GM03348 (cell line): ENCODE measurements at regions not wholly inside any gene's neighbourhood (a gene's known extent, or its start where the extent isn't known, plus 50 kb on each side); places are given as distances from the start of the nearest gene placed in this dataset.
"Not testable (repeated sequence)": the region's sequence is repeated elsewhere in the genome, so short reads cannot be mapped to it uniquely, and the experiment has no call there.

Experiments used
- DNase-seq: peaks from one replicate; pipeline ENCODE4 v3.0.0; 2012; ENCODE audit warnings: low spot score

GRCh38 chr6:146985966-146986365 is 218.3 kb upstream of the STXBP5 start:
- DNase-seq = no peak

GRCh38 chr6:146987938-146988337 is 216.3 kb upstream of the STXBP5 start:
- not testable (repeated sequence) for DNase-seq

GRCh38 chr6:146989860-146990259 is 214.4 kb upstream of the STXBP5 start:
- DNase-seq = no peak

- peak; percentile 15 for DNase-seq
Measured at GRCh38 chr6:146990284-146990683, 213.9 kb upstream of the STXBP5 start.

GRCh38 chr6:146990821-146991798 is 213.1 kb upstream of the STXBP5 start:
- DNase-seq = peak; percentile 14

- peak; percentile 33 for DNase-seq
Measured at GRCh38 chr6:146997062-146997461, 207.2 kb upstream of the STXBP5 start.

- no peak for DNase-seq
Measured at GRCh38 chr6:146999766-147000165, 204.5 kb upstream of the STXBP5 start.

GRCh38 chr6:147000545-147001488 is 203.4 kb upstream of the STXBP5 start:
- peak; percentile 63 for DNase-seq

GRCh38 chr6:147001621-147002020 is 202.6 kb upstream of the STXBP5 start:
- peak; percentile 31 for DNase-seq

GRCh38 chr6:147003186-147003585 is 201.0 kb upstream of the STXBP5 start:
- no peak for DNase-seq

- no peak for DNase-seq
Measured at GRCh38 chr6:147005499-147005898, 198.7 kb upstream of the STXBP5 start.

- DNase-seq = no peak
Measured at GRCh38 chr6:147007441-147007840, 196.8 kb upstream of the STXBP5 start.

GRCh38 chr6:147009358-147009757 is 194.9 kb upstream of the STXBP5 start:
- no peak for DNase-seq

GRCh38 chr6:147015674-147016073 is 188.5 kb upstream of the STXBP5 start:
- DNase-seq = no peak

GRCh38 chr6:147016440-147016839 is 187.8 kb upstream of the STXBP5 start:
- DNase-seq = no peak

GRCh38 chr6:147017153-147017552 is 187.1 kb upstream of the STXBP5 start:
- DNase-seq = no peak

- DNase-seq = no peak
Measured at GRCh38 chr6:147019001-147019400, 185.2 kb upstream of the STXBP5 start.

GRCh38 chr6:147022041-147022440 is 182.2 kb upstream of the STXBP5 start:
- peak; percentile 22 for DNase-seq

- DNase-seq = no peak
Measured at GRCh38 chr6:147023148-147023547, 181.1 kb upstream of the STXBP5 start.

- no peak for DNase-seq
Measured at GRCh38 chr6:147023581-147023980, 180.6 kb upstream of the STXBP5 start.

GRCh38 chr6:147029923-147030322 is 174.3 kb upstream of the STXBP5 start:
- no peak for DNase-seq

GRCh38 chr6:147033267-147033666 is 170.9 kb upstream of the STXBP5 start:
- peak; percentile 6 for DNase-seq

- no peak for DNase-seq
Measured at GRCh38 chr6:147035886-147036285, 168.3 kb upstream of the STXBP5 start.
